ENCODE measurements at regions not wholly inside any gene's neighbourhood (a gene's known extent, or its start where the extent isn't known, plus 50 kb on each side); places are given as distances from the start of the nearest gene placed in this dataset.

DNA sequence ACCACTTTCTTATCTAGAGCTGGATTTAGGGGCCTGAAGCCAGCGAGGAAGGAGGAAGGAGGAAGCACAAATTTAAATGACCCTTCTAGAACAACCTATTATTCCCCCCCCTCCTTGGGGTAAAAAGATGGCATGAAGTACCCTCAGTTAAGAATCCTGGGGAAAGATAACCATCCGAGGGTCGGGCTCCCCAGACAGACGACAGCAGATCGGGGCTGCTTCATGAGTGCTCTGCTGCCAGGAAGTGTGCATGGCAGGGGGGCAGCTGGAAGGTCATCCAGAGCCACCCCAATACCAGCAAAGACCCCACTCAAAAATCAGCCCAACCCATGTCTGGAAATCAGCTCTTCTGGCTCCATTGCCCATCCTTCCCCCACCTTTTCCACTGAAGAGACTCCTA is 207.5 kb downstream of the CTTN start:
- POLR2A ChIA-PET = no interaction called here
- TF ChIP-seq YY1 (IDR thresholded peaks at IDR 0.05; ENCODE audit: extremely low read depth, insufficient replicate concordance, low read depth, low read length) (no peak), SIN3A (IDR thresholded peaks at IDR 0.05; ENCODE audit: low read depth) (no peak), SP1 (IDR thresholded peaks at IDR 0.05; ENCODE audit: low read depth) (no peak), ZFX (IDR thresholded peaks at IDR 0.05) (no peak), CTCF (IDR thresholded peaks at IDR 0.05 in 2 of 3, conservative IDR thresholded peaks at IDR 0.05 in 1 of 3; ENCODE audit: borderline replicate concordance in 1 of 3, insufficient read depth in 1 of 3, low read depth in 2 of 3, low read length in 2 of 3) (no peak), SRF (IDR thresholded peaks at IDR 0.05; ENCODE audit: low read depth) (no peak), ZNF274 (IDR thresholded peaks at IDR 0.05; ENCODE audit: low read depth, low read length) (no peak), RAD21 (IDR thresholded peaks at IDR 0.05; ENCODE audit: low read depth) (no peak), POLR2A (IDR thresholded peaks at IDR 0.05; ENCODE audit: borderline replicate concordance, extremely low read depth, insufficient read depth, insufficient read length) (no peak), JUND (IDR thresholded peaks at IDR 0.05) (no peak), TCF7L2 (IDR thresholded peaks at IDR 0.05; ENCODE audit: borderline replicate concordance, extremely low read depth, insufficient read depth, insufficient read length) (no peak), CBX3 (IDR thresholded peaks at IDR 0.05; ENCODE audit: low read depth) (no peak), FOSL1 (IDR thresholded peaks at IDR 0.05; ENCODE audit: low read depth) (no peak), ZBTB33 (IDR thresholded peaks at IDR 0.05; ENCODE audit: extremely low read depth, insufficient replicate concordance, low read length) (no peak), POLR2AphosphoS5 (IDR thresholded peaks at IDR 0.05; ENCODE audit: low read depth, low read length) (no peak), CEBPB (IDR thresholded peaks at IDR 0.05; ENCODE audit: low read depth) (no peak), ELF1 (IDR thresholded peaks at IDR 0.05; ENCODE audit: borderline replicate concordance, low read depth) (no peak), ATF3 (IDR thresholded peaks at IDR 0.05) (no peak), EGR1 (IDR thresholded peaks at IDR 0.05; ENCODE audit: low read depth) (no peak)
- TF ChIP-seq, protein P1, sequence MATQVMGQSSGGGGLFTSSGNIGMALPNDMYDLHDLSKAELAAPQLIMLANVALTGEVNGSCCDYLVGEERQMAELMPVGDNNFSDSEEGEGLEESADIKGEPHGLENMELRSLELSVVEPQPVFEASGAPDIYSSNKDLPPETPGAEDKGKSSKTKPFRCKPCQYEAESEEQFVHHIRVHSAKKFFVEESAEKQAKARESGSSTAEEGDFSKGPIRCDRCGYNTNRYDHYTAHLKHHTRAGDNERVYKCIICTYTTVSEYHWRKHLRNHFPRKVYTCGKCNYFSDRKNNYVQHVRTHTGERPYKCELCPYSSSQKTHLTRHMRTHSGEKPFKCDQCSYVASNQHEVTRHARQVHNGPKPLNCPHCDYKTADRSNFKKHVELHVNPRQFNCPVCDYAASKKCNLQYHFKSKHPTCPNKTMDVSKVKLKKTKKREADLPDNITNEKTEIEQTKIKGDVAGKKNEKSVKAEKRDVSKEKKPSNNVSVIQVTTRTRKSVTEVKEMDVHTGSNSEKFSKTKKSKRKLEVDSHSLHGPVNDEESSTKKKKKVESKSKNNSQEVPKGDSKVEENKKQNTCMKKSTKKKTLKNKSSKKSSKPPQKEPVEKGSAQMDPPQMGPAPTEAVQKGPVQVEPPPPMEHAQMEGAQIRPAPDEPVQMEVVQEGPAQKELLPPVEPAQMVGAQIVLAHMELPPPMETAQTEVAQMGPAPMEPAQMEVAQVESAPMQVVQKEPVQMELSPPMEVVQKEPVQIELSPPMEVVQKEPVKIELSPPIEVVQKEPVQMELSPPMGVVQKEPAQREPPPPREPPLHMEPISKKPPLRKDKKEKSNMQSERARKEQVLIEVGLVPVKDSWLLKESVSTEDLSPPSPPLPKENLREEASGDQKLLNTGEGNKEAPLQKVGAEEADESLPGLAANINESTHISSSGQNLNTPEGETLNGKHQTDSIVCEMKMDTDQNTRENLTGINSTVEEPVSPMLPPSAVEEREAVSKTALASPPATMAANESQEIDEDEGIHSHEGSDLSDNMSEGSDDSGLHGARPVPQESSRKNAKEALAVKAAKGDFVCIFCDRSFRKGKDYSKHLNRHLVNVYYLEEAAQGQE (IDR thresholded peaks at IDR 0.05; ENCODE audit: low read depth) = no peak

More for the DNA sequence above, 207.5 kb downstream of the CTTN start:
- no peak for ATAC-seq
- intact Hi-C loops (cut with micrococcal nuclease) = no loop called here
- Histone ChIP-seq H3K4me1 (ENCODE audit: control insufficient read depth in 1 of 2, insufficient read depth in 2 of 2, low read length in 2 of 2) (no peaks in the 10 kb centered on the region), H3K4me2 (ENCODE audit: low read length) (no peak overlapping the region), H3K27me3 (ENCODE audit: insufficient read depth, low read length) (no peaks in the 10 kb centered on the region), H3K9me3 (ENCODE audit: control insufficient read depth in 1 of 2, insufficient read depth in 1 of 2, low read depth in 1 of 2, low read length in 2 of 2) (no peaks in the 10 kb centered on the region), H3K9me2 (ENCODE audit: insufficient read depth) (no peaks in the 10 kb centered on the region), H2AFZ (ENCODE audit: low read depth, low read length, poor library complexity, severe bottlenecking) (no peak overlapping the region), H3K36me3 (ENCODE audit: control insufficient read depth in 1 of 2, insufficient read depth in 2 of 2, low read length in 2 of 2) (no peaks in the 10 kb centered on the region), H3K27ac (ENCODE audit: low read depth, low read length) (no peak overlapping the region), H4K20me1 (ENCODE audit: insufficient read depth) (no peaks in the 10 kb centered on the region), H3K79me2 (ENCODE audit: insufficient read depth, low read length) (no peaks in the 10 kb centered on the region), H3K4me3 (replicated peaks in 1 of 2; ENCODE audit: low read depth in 1 of 2, low read length in 2 of 2) (no peak overlapping the region), H3K9ac (ENCODE audit: low read length) (no peak overlapping the region)
- ChIA-PET CTCF (no interaction called here), RAD21 (ENCODE audit: low non-redundant PET in 1 of 2, low total read pairs in 2 of 2, uncharacterized antibody in 2 of 2, unreplicated experiment in 2 of 2) (no interaction called here)
- no peak for DNase-seq (ENCODE audit: low read depth, low spot score)
- no TSS peak for BruUV-seq (replicated peaks)
